ENCODE measurements at regions not wholly inside any gene's neighbourhood (a gene's known extent, or its start where the extent isn't known, plus 50 kb on each side); places are given as distances from the start of the nearest gene placed in this dataset.

DNA sequence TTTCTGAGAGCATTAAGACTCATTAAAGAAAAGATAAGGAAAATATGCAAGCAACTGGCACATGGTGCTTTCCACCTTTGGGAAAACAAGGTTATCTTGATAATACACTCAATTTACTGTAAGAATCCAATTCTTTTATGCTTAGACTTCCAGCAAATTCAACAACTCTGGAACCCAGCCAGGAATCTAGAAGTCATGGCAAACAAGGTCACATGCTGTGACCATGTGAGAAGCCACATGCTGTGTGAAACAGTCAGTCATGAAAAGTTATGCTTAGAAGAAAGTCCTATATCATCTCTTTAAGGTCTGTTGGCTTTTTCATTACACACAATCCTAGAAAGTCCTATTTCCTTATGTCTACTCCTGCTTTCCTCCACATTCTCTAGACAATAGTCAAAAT, 581.8 kb upstream of the C9orf72 start:
- BruUV-seq (replicated peaks), result no TSS peak
- Mint-ChIP-seq H3K4me1 (ENCODE audit: low read depth, unreplicated experiment) (no peaks in the 10 kb centered on the region), H3K36me3 (ENCODE audit: insufficient read depth, unreplicated experiment) (no peaks in the 10 kb centered on the region), H3K27ac (ENCODE audit: unreplicated experiment) (no peak overlapping the region), H3K9me3 (ENCODE audit: unreplicated experiment) (no peaks in the 10 kb centered on the region), H3K27me3 (ENCODE audit: insufficient read depth, unreplicated experiment) (no peaks in the 10 kb centered on the region), H3K4me3 (ENCODE audit: unreplicated experiment) (no peak overlapping the region)
- Histone ChIP-seq H3K27me3 (replicated peaks; ENCODE audit: control insufficient read depth, insufficient read depth, low read length) (no peaks in the 10 kb centered on the region), H3K9me3 (no peaks in the 10 kb centered on the region), H3K36me3 (ENCODE audit: control insufficient read depth, insufficient read depth, low read length) (no peaks in the 10 kb centered on the region), H3K4me1 (no peaks in the 10 kb centered on the region), H3K4me3 (ENCODE audit: low read depth, low read length) (no peak overlapping the region)
- intact Hi-C loops (cut with micrococcal nuclease; ENCODE audit: unreplicated experiment), result no loop called here
- CTCF ChIA-PET, result no interaction called here
- POLR2A ChIA-PET, result no interaction called here
- TF ChIP-seq, protein P1, sequence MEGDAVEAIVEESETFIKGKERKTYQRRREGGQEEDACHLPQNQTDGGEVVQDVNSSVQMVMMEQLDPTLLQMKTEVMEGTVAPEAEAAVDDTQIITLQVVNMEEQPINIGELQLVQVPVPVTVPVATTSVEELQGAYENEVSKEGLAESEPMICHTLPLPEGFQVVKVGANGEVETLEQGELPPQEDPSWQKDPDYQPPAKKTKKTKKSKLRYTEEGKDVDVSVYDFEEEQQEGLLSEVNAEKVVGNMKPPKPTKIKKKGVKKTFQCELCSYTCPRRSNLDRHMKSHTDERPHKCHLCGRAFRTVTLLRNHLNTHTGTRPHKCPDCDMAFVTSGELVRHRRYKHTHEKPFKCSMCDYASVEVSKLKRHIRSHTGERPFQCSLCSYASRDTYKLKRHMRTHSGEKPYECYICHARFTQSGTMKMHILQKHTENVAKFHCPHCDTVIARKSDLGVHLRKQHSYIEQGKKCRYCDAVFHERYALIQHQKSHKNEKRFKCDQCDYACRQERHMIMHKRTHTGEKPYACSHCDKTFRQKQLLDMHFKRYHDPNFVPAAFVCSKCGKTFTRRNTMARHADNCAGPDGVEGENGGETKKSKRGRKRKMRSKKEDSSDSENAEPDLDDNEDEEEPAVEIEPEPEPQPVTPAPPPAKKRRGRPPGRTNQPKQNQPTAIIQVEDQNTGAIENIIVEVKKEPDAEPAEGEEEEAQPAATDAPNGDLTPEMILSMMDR (IDR thresholded peaks at IDR 0.05; ENCODE audit: insufficient read depth in 1 of 2, low read depth in 1 of 2, low read length in 1 of 2, severe bottlenecking in 1 of 2, unreplicated experiment in 1 of 2), result no peak
- DNase-seq, result no peak

DNA sequence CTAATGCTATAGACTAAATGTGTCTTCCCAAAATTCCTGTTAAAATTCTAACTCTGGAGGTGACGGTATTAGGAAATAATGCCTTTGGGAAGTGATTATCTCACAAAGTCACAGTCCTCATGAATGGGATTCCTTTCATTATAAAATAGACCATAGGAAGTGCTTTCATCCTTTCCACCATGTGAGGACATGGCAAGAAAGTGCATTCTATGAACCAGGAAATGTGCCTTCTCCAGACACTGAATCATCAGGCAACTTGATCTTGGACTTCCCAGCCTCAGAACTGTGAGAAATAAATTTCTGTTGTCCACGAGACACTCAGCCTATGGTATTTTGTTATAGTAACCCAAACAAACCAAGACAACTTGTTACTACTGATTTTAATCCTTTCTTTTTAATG, 582.4 kb upstream of the C9orf72 start:
- H3K4me3 Mint-ChIP-seq (ENCODE audit: unreplicated experiment), result no peak overlapping the region
- H3K27me3 Mint-ChIP-seq (ENCODE audit: insufficient read depth, unreplicated experiment), result no peaks in the 10 kb centered on the region
- ChIA-PET CTCF (no interaction called here), POLR2A (no interaction called here)
- TF ChIP-seq, protein P1 (IDR thresholded peaks at IDR 0.05; ENCODE audit: insufficient read depth in 1 of 2, low read depth in 1 of 2, low read length in 1 of 2, severe bottlenecking in 1 of 2, unreplicated experiment in 1 of 2), result no peak
- DNase-seq, result no peak
- no peak overlapping the region for H3K27ac Mint-ChIP-seq (ENCODE audit: unreplicated experiment)
- no peaks in the 10 kb centered on the region for H3K9me3 Mint-ChIP-seq (ENCODE audit: unreplicated experiment)
- Histone ChIP-seq H3K4me3 (ENCODE audit: low read depth, low read length) (no peak overlapping the region), H3K27me3 (replicated peaks; ENCODE audit: control insufficient read depth, insufficient read depth, low read length) (no peaks in the 10 kb centered on the region), H3K36me3 (ENCODE audit: control insufficient read depth, insufficient read depth, low read length) (no peaks in the 10 kb centered on the region), H3K4me1 (no peaks in the 10 kb centered on the region), H3K9me3 (no peaks in the 10 kb centered on the region)
- BruUV-seq (replicated peaks), result no TSS peak
- H3K36me3 Mint-ChIP-seq (ENCODE audit: insufficient read depth, unreplicated experiment), result no peaks in the 10 kb centered on the region
- no peaks in the 10 kb centered on the region for H3K4me1 Mint-ChIP-seq (ENCODE audit: low read depth, unreplicated experiment)
- intact Hi-C loops (cut with micrococcal nuclease; ENCODE audit: unreplicated experiment), result no loop called here

DNA sequence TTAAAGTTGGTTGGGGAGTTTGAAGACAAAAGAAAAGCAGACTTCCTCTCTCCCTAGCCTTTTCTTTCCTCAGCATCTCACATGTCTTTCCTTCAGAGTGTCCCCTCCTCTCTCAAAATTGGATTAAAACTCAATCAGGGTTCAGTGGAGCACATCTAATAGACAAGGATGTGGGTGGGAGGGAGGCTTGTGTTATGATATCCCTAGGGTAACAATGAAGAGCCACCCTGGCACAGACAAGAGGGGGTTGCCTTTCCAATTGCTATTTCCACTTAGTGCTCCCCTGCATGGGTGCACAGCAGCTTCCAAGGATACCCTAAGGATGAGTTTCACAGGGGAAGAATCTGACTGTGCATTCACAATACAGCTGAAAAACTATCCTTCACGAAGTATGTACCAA, 585.2 kb upstream of the C9orf72 start:
- Mint-ChIP-seq H3K9me3 (ENCODE audit: unreplicated experiment) (no peaks in the 10 kb centered on the region), H3K4me3 (ENCODE audit: unreplicated experiment) (no peak overlapping the region), H3K4me1 (ENCODE audit: low read depth, unreplicated experiment) (no peaks in the 10 kb centered on the region), H3K36me3 (ENCODE audit: insufficient read depth, unreplicated experiment) (no peaks in the 10 kb centered on the region), H3K27ac (ENCODE audit: unreplicated experiment) (no peak overlapping the region), H3K27me3 (ENCODE audit: insufficient read depth, unreplicated experiment) (no peaks in the 10 kb centered on the region)
- intact Hi-C loops (cut with micrococcal nuclease; ENCODE audit: unreplicated experiment), result no loop called here
- no peaks in the 10 kb centered on the region for H3K4me1 ChIP-seq
- no TSS peak for BruUV-seq (replicated peaks)
- TF ChIP-seq, protein P1 (IDR thresholded peaks at IDR 0.05; ENCODE audit: insufficient read depth in 1 of 2, low read depth in 1 of 2, low read length in 1 of 2, severe bottlenecking in 1 of 2, unreplicated experiment in 1 of 2), result no peak
- DNase-seq, result no peak
- POLR2A ChIA-PET, result no interaction called here
- H3K27me3 ChIP-seq (replicated peaks; ENCODE audit: control insufficient read depth, insufficient read depth, low read length), result no peaks in the 10 kb centered on the region
- H3K36me3 ChIP-seq (ENCODE audit: control insufficient read depth, insufficient read depth, low read length), result no peaks in the 10 kb centered on the region
- H3K9me3 ChIP-seq, result no peaks in the 10 kb centered on the region
- H3K4me3 ChIP-seq (ENCODE audit: low read depth, low read length), result no peak overlapping the region
- CTCF ChIA-PET, result no interaction called here
